H1 (cell line): ENCODE measurements at regions not wholly inside any gene's neighbourhood (a gene's known extent, or its start where the extent isn't known, plus 50 kb on each side); places are given as distances from the start of the nearest gene placed in this dataset.

ENCODE experiments used
- PHF8 ChIP-seq: fragments of 200-600 bp; sonication (generic); conservative IDR thresholded peaks from 2 replicates; pipeline ENCODE4 v1.7.1; 2012; ENCODE audit warnings: low read depth, mild to moderate bottlenecking, inconsistent platforms, low read length, moderate library complexity
- ZNF274 ChIP-seq: IDR thresholded peaks from 2 replicates; pipeline ENCODE4 v1.7.0; 2012; ENCODE audit warnings: low read length, borderline replicate concordance; ENCODE audit errors: extremely low read depth

GRCh38 chr2:147081831-147082230, 763.0 kb upstream of the ACVR2A start (continued):
- no peak for TF ChIP-seq PHF8
- no peak for TF ChIP-seq ZNF274
